Eye (tissue), 1 donor: ENCODE measurements at regions not wholly inside any gene's neighbourhood (a gene's known extent, or its start where the extent isn't known, plus 50 kb on each side); places are given as distances from the start of the nearest gene placed in this dataset.
"Not testable (repeated sequence)": the region's sequence is repeated elsewhere in the genome, so short reads cannot be mapped to it uniquely, and the experiment has no call there.

Experiments
- DNase-seq: peaks from one replicate; pipeline ENCODE4 v3.0.0-alpha.2; 2015

- DNase-seq = peak; percentile 79
Measured at GRCh38 chr6:16947375-16948015, 154.4 kb upstream of the STMND1 start.

- no peak for DNase-seq
Measured at GRCh38 chr6:16944596-16944995, 157.3 kb upstream of the STMND1 start.

DNA sequence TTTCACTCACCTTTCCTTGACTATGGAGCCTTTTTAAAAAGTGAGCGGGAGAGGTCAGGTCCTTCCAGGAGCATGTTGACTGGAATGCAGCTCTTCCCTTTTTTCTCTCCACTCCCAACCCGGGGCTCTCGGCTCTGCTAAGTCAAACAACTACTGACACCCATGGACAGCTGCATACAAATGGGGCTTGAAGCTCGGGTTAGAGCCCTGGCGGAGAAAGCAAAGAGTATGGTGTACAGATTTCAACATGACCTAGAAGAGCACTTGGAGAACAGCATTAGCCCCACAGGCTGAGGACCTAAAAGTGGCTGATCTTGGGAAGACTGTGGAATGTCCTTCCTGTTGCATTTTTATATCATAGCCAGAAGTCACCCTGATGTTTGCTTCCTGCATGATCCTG, 162.0 kb upstream of the STMND1 start:
- DNase-seq = no peak

- DNase-seq = no peak
Measured at GRCh38 chr6:16939351-16939750, 162.5 kb upstream of the STMND1 start.

GRCh38 chr6:16936893-16937292, 165.0 kb upstream of the STMND1 start:
- no peak for DNase-seq

- no peak for DNase-seq
Measured at GRCh38 chr6:16933961-16934360, 167.9 kb upstream of the STMND1 start.

DNA sequence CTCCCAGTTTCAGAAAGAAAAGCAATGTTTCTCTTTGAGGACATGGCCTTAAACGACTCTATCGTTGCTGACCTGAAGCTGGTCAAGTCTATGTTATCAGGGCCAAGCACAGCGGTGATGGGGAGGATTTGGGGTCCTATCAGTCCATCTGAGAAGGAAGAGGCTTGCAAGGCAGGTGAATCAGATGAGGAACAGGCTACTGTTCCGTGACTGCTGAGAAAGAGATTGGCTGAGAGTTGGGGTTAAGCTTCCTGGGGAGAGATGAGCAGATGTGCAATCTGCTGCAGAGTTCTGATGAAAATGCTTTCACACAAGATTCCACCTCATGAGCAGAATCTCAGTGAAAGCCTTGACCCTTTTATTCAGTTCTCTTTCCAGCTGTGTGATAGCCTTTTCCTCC, 168.3 kb upstream of the STMND1 start:
- DNase-seq = no peak

- DNase-seq = no peak
Measured at GRCh38 chr6:16932920-16933319, 168.9 kb upstream of the STMND1 start.

DNA sequence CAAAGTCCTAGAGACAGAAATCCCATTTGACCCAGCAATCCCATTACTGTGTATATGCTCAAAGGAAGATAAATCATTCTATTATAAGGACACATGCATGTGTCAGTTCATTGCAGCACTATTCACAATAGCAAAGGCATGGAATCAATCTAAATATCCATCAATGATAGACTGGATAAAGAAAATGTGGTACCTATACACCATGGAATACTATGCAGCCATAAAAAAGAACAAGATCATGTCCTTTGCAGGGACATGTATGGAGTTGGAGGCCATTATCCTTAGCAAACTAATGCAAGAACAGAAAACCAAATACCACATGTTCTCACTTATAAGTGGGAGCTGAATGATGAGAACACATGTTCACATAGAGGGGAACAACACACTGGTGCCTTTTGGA, 169.8 kb upstream of the ATXN1 start:
- not testable (repeated sequence) for DNase-seq

DNA sequence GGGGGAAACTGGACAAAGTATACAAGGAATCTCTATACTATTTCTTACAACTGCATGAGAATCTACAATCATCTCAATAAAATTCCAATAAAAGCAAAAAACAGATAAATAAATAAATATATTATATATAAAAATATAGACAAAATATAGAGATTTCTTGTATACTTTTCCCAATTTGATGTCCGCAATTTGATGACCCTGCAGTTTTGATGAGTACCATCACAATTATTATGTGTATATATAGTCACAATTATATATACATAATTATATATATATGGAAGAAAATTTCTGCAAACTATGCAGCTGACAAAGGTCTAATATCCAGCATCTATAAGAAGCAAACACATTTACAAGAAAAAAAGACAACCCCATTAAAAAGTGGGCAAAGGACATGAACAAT, 169.2 kb upstream of the ATXN1 start:
- DNase-seq = no peak

DNA sequence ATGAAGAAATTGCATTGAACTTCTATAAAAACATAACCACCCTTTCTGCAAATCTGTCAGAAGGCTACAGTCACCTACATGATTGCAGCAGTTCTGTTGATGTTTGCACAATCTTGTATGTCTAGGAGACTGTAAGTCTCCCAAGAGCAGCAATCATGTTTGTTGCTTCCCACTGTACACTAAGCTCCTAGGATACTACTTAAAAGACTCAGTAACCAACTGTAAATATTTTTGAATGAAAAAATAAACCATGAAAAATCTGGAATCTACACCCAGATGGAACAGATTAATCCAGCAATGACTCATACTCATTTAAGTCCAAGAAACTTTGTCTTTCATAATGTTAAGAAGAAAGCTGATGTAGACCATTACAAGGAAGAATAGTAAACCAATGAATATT, 168.5 kb upstream of the ATXN1 start:
- DNase-seq = peak; percentile 71

DNA sequence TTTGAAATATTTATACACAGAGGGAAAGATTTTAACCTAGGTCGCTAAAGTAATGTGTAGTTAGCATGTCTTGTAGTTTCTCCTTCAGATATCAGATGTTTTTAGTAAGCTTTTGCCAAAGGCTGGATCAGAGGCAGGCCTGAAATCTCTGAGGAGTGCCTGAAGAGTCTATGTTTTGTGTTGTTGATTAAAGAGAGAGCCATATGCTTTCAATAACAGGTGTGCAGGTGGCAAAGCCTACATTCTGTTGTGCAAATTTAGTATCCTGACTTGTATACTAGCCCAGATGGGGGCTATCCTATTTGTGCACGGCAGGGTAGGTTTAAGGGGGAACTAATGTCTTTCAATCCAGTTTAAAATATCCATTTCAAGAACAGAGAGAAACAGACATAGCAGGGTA, 167.1 kb upstream of the ATXN1 start:
- DNase-seq = no peak

- no peak for DNase-seq
Measured at GRCh38 chr6:16927205-16927604, 165.9 kb upstream of the ATXN1 start.

DNA sequence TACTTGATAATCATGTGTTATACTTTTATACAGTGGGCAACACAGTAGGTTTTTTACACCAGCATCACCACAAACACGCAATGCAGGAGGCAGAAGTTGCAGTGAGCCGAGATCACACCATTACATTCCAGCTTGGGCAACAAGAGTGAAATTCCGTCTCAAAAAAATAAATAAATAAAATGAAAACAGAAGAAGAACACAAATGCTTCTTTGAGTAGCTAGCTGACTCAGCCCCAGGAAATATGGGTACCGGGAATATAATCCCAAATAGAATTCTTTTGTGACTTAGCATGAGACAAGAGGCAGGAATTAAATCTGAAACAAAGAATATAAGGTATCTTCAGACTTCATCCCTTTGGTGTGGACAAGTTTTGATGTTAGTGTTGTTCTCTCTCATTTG, 164.2 kb upstream of the ATXN1 start:
- no peak for DNase-seq

GRCh38 chr6:16922282-16922681, 161.0 kb upstream of the ATXN1 start:
- DNase-seq = no peak

DNA sequence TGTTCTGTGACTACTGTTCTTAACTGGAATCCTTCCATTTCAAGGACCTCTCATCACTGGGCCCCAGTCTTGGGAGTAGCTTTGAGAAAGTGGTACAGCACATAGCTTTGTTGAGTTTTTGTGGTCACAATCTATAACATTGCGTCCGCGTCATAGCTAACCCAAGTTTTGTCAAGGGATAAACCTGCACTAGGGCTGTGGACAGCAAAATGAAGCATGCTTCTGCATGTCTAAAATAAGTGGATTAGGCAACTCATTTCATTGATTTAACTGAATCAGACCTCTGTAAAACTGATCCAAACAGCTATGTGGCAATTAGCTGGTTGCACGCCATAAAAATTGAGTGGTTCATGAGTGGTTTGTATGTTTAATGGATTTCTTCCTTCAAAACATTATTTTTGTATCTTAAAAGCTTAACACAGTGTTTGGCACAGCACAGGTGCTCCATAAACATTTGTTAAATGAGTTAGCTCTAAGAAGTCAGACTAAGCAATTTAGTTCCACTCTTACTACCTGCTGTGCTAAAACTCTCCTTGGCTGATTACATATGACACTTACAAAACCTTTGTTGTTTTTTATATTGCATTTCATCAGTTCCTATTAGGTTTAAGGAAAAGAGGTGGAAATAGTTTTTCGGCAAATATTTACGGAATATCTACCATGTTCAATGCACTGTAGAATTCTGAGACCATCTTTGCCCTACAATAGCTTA, 160.3 kb upstream of the ATXN1 start:
- no peak for DNase-seq

GRCh38 chr6:16918586-16918985, 157.3 kb upstream of the ATXN1 start:
- DNase-seq = no peak

- no peak for DNase-seq
Measured at GRCh38 chr6:16914184-16914583, 152.9 kb upstream of the ATXN1 start.

GRCh38 chr6:16912756-16913155, 151.5 kb upstream of the ATXN1 start:
- no peak for DNase-seq

GRCh38 chr6:16911088-16911487, 149.8 kb upstream of the ATXN1 start:
- DNase-seq = no peak

DNA sequence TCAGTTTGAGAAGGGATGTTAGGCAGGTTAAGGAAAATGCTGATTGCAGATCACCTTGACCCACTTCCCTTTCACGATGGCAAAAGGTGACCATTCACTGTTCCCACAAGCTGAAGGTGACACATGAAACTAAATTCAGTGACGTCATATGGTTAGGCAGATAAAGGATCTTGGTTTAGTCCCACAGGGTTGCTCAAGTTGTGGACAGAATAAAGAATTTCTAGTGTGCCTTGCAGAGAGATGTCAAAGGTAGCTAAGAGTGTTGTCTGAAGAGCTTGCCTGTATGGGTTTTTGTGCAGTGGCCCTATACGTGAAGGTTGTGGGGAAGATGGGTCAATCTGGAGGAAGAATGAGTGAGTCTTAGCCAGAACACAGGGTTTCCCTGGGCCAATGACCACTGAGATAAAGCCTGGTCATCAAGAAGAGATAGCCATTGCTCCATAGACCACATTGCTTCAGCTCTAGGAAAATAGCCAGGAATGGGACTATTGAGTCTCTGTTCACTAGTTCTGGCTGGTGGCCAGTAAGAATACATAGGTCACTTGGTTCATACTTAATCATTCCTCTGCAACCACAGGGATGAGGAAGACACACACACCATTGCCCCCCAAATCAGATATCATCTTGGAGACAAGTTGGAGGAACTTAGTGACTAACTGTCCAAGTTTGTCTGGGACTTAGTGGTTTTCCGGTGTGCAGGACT, 148.5 kb upstream of the ATXN1 start:
- DNase-seq = no peak

DNA sequence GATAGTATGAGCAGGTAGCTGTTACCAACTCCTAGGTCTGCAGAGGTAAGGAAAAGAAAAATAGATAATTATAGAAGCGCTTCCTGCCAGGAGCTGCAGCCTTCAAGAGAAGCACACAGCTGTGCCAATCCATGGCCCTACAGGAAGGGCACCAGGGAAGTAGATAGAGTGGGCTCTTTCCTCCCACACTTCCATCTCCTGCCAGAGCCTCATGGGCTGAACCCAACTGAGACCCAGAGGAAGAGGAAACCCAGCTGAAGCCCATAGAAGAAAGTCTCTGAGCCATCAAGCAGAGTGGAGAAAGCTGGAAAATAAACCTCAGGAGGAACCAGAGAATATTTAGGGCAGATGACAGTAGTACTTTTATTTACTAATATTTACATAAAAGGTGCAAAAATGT, 146.7 kb upstream of the ATXN1 start:
- DNase-seq = no peak

DNA sequence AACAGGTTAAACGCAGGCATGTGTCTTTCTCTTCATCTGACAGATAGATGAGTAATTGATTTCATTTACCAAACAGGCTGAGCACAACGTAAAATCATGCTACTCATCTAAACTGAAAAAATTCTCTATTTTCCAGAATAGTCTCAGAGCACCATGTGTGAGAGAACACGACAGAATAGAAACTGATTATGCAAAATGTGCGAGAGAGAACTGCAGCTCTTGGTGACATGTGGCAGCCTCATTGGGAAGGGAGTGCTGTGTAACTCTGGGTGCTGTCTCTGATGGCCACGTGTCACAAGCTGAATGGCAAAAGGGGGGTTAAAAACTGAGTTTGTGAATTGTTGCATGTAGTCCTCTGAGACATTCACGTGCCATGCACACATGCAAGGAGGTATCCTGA, 143.7 kb upstream of the ATXN1 start:
- no peak for DNase-seq

DNA sequence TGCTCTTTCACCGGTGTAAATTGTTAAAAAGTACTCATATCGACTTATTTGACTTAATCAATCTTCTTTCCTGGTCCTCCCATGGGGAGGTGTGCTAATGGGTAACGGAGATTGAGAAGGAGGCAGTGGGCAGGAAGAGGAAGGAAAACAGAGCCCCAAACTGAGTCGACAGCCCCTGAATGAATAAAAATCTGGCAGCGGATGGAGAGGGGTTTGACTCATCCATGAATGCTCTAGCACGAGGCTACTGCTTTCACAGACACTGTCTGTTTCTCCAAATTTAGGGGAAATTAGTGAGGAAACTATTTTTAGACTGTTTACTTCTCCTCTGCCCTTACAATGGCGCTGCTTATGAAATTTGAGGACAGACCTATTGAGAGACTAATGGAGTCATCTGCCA, 142.2 kb upstream of the ATXN1 start:
- no peak for DNase-seq
